Type B pancreatic cell (in vitro differentiated cells): ENCODE measurements at regions not wholly inside any gene's neighbourhood (a gene's known extent, or its start where the extent isn't known, plus 50 kb on each side); places are given as distances from the start of the nearest gene placed in this dataset.
A peak's percentile ranks its signal among the peaks of the same experiment; 100 is the strongest.

Source experiments
- DNase-seq: peaks from one replicate; pipeline ENCODE4 v3.0.0; 2021; ENCODE audit warnings: mixed read lengths; ENCODE audit not compliant: unreplicated experiment; ENCODE audit errors: extremely low spot score
- H3K27ac Mint-ChIP-seq: 2 replicates; pipeline ENCODE4 v1.8.0; 2021; ENCODE audit warnings: mild to moderate bottlenecking, mixed read lengths
- H3K27me3 Mint-ChIP-seq: 2 replicates; pipeline ENCODE4 v1.8.0; 2021; ENCODE audit warnings: mixed read lengths
- H3K36me3 Mint-ChIP-seq: 2 replicates; pipeline ENCODE4 v1.8.0; 2021; ENCODE audit warnings: mixed read lengths
- H3K4me1 Mint-ChIP-seq: one replicate; pipeline ENCODE4 v1.8.0; 2021; ENCODE audit warnings: mixed read lengths; ENCODE audit not compliant: unreplicated experiment
- H3K4me3 Mint-ChIP-seq: 2 replicates; pipeline ENCODE4 v1.8.0; 2021; ENCODE audit warnings: mild to moderate bottlenecking, mixed read lengths
- H3K9me3 Mint-ChIP-seq: 2 replicates; pipeline ENCODE4 v1.8.0; 2021; ENCODE audit warnings: mixed read lengths
- TF ChIP-seq, protein P1 (sequence below): fragments of 200-600 bp; sonication (generic); conservative IDR thresholded peaks from 2 replicates; pipeline ENCODE4 v1.5.0; 2021; ENCODE audit warnings: antibody characterized with exemption, mild to moderate bottlenecking

- H3K36me3 Mint-ChIP-seq: no peaks in the 10 kb centered on the region
- TF ChIP-seq, protein P1, sequence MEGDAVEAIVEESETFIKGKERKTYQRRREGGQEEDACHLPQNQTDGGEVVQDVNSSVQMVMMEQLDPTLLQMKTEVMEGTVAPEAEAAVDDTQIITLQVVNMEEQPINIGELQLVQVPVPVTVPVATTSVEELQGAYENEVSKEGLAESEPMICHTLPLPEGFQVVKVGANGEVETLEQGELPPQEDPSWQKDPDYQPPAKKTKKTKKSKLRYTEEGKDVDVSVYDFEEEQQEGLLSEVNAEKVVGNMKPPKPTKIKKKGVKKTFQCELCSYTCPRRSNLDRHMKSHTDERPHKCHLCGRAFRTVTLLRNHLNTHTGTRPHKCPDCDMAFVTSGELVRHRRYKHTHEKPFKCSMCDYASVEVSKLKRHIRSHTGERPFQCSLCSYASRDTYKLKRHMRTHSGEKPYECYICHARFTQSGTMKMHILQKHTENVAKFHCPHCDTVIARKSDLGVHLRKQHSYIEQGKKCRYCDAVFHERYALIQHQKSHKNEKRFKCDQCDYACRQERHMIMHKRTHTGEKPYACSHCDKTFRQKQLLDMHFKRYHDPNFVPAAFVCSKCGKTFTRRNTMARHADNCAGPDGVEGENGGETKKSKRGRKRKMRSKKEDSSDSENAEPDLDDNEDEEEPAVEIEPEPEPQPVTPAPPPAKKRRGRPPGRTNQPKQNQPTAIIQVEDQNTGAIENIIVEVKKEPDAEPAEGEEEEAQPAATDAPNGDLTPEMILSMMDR: no peak
- peak overlapping the region; percentile 41 for H3K4me3 Mint-ChIP-seq
- no peaks in the 10 kb centered on the region for H3K27me3 Mint-ChIP-seq
- H3K9me3 Mint-ChIP-seq: peaks cover 3% of the 10 kb centered on the region
- peaks cover 31% of the 10 kb centered on the region for H3K4me1 Mint-ChIP-seq
- peak overlapping the region; percentile 31 for H3K27ac Mint-ChIP-seq
- DNase-seq: no peak
Measured at GRCh38 chr1:58982259-58982998, 198.6 kb upstream of the JUN start.

DNA sequence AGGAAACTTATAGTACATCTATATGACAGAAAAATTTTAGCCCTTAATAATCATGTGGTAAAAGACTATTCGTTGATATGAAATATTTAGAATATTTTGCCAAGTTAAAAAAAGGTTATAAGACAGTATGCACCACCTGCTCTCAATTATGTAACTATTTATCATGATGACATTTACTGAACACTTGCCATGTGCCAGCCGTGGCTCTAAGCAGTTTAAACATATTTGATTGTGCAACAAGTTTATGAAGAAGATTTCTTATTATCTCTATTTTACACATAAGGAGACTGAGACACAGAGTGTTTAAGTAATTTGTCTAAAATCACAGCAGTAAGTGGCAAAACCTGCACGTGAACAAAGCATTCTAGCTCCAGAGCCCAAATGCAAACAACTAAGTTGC, 199.3 kb upstream of the JUN start:
- Mint-ChIP-seq H3K4me3 (no peak overlapping the region), H3K27me3 (no peaks in the 10 kb centered on the region), H3K27ac (peak overlapping the region; percentile 31), H3K4me1 (peaks cover 26% of the 10 kb centered on the region), H3K36me3 (no peaks in the 10 kb centered on the region), H3K9me3 (peaks cover 3% of the 10 kb centered on the region)
- TF ChIP-seq, protein P1: no peak
- no peak for DNase-seq

DNA sequence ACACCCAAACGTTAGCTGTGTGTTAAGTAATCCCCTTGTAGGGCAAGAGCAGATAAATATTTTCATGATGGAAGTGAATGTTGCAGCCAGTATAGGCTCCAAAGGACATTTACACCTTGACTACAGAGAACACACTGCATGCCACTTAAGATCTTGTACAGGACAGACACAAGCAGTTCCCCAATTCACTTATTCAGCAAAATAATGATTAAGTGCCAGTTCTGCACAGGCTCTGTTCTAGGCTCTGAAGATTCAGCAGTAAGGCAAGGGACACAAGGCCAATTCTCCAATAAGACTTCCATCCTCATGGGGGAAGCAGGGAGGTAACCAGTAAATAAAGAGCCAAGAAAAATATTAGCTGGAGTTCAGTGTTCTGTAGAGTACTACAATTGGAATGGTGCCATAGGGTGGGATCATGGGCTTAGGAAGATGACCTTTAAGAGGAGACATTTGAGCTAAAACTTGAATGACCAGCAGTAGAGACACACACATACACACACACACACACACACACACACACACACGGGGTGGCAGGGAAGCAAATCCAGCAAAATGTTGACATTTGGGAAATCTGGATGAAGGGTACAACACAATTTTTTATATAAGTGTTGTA, 199.9 kb upstream of the JUN start:
- Mint-ChIP-seq H3K27ac (no peak overlapping the region), H3K36me3 (no peaks in the 10 kb centered on the region), H3K27me3 (no peaks in the 10 kb centered on the region), H3K4me3 (no peak overlapping the region), H3K9me3 (peaks cover 3% of the 10 kb centered on the region), H3K4me1 (peaks cover 26% of the 10 kb centered on the region)
- TF ChIP-seq, protein P1: no peak
- no peak for DNase-seq

DNA sequence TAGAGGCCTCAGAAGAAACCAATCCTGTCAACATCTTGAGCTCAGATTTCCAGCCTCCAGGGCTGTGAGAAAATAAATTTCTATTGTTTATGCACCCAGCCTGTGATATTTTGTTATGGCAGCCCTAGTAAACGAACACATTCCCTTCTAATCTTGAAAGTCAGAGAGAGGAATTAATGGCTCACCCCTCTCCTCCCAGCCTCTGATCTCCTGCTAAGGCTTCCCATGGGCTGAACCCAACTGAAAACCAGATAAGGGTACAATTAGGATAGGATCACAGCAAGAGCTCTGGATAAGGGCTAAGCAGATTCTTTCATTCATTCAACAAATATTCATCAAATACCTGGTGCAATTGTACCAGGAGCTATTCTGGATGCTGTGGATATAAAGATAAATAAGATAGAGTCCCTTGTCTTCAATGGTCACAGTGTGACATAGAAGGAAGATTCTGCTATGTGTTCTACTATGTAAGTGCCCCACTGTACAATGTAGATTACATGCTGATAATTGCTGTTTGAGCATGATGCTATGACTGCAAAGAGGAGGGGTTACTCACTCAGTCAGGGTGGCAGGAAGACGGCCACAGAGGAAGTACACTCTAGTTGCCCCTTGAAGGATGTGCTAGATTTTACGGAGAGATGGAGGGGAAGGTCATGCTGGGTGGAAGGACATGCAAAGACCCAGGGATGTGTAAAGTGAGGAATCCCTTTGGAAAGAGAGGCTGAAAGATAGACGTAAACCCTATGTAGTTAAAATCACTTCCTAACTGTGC, 203.3 kb upstream of the JUN start:
- no peak overlapping the region for H3K4me3 Mint-ChIP-seq
- no peaks in the 10 kb centered on the region for H3K27me3 Mint-ChIP-seq
- H3K27ac Mint-ChIP-seq: no peak overlapping the region

DNA sequence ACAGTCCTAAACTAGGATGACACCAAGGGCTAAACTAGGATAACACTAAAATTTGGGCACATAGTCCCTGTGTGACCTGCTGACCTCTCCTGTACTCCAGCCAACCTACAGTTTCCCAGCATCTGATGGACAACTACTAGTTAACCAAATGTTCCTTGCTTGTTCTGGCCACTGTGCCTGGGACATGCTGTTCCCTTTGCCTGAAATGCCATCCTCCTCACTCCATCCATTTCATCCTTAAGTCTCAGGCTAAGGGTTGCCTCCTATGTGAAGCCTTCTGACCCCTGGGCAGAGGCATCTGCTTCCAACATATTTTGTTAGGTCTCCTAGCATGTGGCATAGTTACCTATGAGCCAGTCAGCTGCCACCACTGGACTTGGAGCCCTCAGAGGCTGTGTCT, 204.9 kb upstream of the JUN start:
- Mint-ChIP-seq H3K27me3 (no peaks in the 10 kb centered on the region), H3K4me3 (no peak overlapping the region), H3K9me3 (peaks cover 8% of the 10 kb centered on the region), H3K27ac (no peak overlapping the region), H3K36me3 (no peaks in the 10 kb centered on the region), H3K4me1 (peaks cover 6% of the 10 kb centered on the region)
- TF ChIP-seq, protein P1: no peak
- DNase-seq: no peak

More for the DNA sequence above, 203.3 kb upstream of the JUN start:
- no peaks in the 10 kb centered on the region for H3K36me3 Mint-ChIP-seq
- H3K9me3 Mint-ChIP-seq: peaks cover 8% of the 10 kb centered on the region
- peaks cover 17% of the 10 kb centered on the region for H3K4me1 Mint-ChIP-seq
- no peak for DNase-seq
- TF ChIP-seq, protein P1: no peak
